GM13977 (cell line): ENCODE measurements at regions not wholly inside any gene's neighbourhood (a gene's known extent, or its start where the extent isn't known, plus 50 kb on each side); places are given as distances from the start of the nearest gene placed in this dataset.

Experiments
- DNase-seq: peaks from one replicate; pipeline ENCODE4 v3.0.0; 2012; ENCODE audit warnings: low spot score
- CTCF ChIP-seq: IDR thresholded peaks from 2 replicates; pipeline ENCODE4 v1.5.1; 2012; ENCODE audit warnings: mild to moderate bottlenecking, control low read depth; ENCODE audit not compliant: insufficient read depth; ENCODE audit errors: extremely low read depth, missing control alignments
- in situ Hi-C: fragments of 300-500 bp; cut with MboI; formaldehyde crosslinking; loops from one replicate; pipeline ENCODE4 v1.12.0; 2022; ENCODE audit warnings: low sequenced_read_pairs, low pct_unique_long_range_greater_than_20kb, mixed read lengths, inconsistent platforms; ENCODE audit not compliant: unreplicated experiment

- DNase-seq: no peak
- no peak for TF ChIP-seq CTCF
- in situ Hi-C loops: no loop called here
Measured at GRCh38 chr4:57635910-57636309, 525.7 kb upstream of the IGFBP7 start.

- TF ChIP-seq CTCF: no peak
- in situ Hi-C loops: no loop called here
- no peak for DNase-seq
Measured at GRCh38 chr4:57633212-57633859, 523.2 kb upstream of the IGFBP7 start.

GRCh38 chr4:57632564-57632963, 522.4 kb upstream of the IGFBP7 start:
- in situ Hi-C loops: no loop called here
- no peak for TF ChIP-seq CTCF
- DNase-seq: no peak

- no peak for TF ChIP-seq CTCF
- no peak for DNase-seq
- in situ Hi-C loops: no loop called here
Measured at GRCh38 chr4:57631147-57631546, 521.0 kb upstream of the IGFBP7 start.

GRCh38 chr4:57628004-57628403, 517.8 kb upstream of the IGFBP7 start:
- in situ Hi-C loops: no loop called here

GRCh38 chr4:57614257-57614932, 504.2 kb upstream of the IGFBP7 start:
- no peak for DNase-seq
- TF ChIP-seq CTCF: no peak
- in situ Hi-C loops: no loop called here

More at GRCh38 chr4:57628004-57628403, 517.8 kb upstream of the IGFBP7 start:
- DNase-seq: no peak
- no peak for TF ChIP-seq CTCF
